Stimulated activated CD8-positive, alpha-beta memory T cell treated with anti-CD3 and anti-CD28 coated beads, Interleukin-4, amount 100 ng/mL, for 1 hour (primary cell): ENCODE measurements at regions not wholly inside any gene's neighbourhood (a gene's known extent, or its start where the extent isn't known, plus 50 kb on each side); places are given as distances from the start of the nearest gene placed in this dataset.
"Not testable (repeated sequence)": the region's sequence is repeated elsewhere in the genome, so short reads cannot be mapped to it uniquely, and the experiment has no call there.

Experiments
- DNase-seq, 2 donors: peaks; one replicate each; pipeline ENCODE4 v3.0.0-alpha.2; 2020; ENCODE audit warnings: low read depth in 2 of 2, low spot score in 1 of 2

DNA sequence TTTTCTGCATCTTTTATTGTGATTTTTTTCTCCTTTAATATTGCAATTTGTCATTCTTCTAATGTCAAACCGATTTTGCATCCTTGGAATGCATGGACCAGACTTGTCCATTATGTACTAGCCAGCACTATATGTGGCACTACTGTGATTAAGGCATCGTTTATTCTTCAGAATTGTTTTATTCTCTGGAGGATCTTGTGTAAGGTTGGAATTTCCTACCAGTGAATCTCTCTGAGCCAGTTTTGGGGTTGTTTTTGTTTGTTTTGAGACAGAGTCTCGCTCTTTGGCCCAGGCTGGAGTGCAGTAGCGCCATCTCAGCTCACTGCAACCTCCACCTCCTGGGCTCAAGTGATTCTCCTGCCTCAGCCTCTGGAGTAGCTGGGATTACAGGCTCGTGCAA lies 58.5 kb downstream of the IGLL5 start:
- DNase-seq, result no peak

DNA sequence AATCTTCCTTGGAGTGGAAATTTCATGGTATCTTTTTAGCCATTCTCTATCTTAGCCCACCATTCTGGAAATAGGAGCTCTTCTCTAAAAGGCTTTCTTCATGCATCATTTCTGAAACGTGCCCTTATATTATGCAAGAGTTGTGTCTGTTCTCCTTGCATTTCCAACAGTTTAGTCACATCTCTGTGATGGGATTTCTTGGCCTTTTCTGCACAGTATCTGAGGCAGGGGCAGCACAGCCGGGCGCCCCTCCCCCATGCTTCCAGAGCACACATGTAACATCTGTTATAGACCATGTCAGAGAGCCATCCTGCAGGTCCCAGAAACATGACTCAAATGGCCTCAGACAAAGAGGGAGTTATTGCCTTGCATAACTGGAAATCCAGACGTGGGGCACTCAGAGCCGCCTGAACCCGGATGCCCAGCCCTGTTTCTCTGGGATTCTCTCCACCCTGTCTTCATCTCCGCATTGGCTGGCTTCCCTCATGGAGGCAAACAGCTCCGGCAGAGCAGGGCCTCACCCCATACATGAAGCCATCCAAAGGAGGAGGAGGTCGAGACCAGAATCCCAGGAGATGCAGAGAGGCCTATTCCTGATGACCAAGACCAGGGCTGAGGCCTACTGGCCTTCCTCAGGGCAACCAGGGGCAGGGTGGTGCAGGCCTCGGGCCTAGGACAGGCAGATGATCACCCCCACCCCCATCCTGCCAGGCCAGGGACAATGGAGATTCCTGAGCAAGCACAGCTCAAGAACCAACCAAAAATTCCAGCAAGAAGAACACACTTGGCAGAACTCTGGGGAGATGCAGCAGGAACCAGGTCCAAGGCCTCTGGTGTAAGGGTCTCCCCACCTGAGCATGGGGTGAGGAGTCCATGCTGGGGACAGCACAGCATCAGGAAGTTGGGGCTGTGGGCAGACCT lies 61.3 kb downstream of the IGLL5 start:
- no peak for DNase-seq

DNA sequence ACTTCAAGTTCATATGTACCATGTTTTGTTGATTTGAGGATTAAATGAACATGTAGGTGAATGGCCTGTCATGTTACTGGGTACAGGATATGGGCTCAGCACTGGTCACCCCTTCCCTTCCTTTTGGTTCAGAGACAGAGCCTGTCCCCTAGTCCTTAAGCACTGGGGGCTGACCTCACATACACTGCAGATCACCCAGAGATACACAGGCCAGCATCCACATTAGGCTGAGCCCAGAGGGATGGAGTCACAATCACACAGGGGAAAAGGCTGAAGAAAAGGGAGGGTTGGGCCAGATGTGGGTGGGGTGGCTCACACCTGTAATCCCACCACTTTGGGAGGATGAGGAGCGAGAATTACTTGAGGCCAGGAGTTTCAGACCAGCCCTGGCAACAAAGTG lies 62.3 kb downstream of the IGLL5 start:
- DNase-seq, result no peak

DNA sequence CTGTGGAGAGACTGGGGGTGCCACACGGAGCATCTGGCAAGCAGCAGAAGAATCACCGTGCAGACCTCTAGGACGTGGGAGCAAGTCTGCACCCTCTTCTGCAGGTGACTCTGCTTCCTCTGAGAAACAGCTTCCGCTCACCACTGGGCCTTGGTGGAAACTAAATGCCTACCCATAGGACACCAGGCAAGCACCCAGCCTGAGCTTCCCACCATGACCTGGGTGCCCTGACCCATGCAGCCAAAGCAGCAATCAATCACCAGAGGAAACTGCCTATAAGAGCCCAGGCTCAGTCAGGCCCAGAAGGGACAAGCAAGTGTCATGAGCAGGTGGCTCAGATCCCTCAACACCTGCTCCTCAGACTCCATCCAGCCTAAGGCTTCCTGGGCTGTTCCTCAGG lies 63.4 kb downstream of the IGLL5 start:
- no peak for DNase-seq

DNA sequence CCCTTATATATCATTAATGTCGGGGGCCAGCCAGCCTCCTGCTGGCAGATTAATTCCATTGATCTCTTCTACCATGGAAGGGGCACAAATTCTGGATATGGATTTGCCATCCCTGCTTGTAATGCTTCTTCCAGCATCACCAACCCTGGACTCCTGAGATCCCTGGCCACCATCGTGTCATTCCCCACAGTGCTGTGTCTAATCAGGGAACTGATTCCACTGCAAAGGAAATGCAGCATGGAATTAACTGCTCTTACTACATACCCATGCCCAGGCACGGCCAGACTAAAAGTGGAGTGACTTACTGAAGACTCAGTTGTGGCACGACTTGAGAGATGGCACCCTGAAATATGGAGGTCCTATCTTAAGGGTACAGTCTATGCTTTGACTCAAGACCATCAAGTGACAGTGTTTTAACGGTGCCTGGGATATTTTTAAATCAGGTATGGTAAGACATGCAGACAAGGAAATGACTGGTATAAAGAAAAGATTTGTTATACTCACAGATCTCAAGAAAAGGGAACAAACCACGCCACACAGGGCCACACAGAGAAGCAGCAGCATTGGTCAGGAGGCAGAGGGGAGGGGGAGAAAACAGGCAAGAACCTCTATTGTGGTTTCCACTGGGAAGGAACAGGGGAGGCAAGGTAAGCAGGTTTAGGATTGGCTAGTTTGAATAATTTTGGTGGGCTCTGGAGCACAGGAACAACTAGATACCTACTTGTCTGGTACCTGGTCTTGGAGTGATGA lies 65.1 kb downstream of the IGLL5 start:
- no peak for DNase-seq

DNA sequence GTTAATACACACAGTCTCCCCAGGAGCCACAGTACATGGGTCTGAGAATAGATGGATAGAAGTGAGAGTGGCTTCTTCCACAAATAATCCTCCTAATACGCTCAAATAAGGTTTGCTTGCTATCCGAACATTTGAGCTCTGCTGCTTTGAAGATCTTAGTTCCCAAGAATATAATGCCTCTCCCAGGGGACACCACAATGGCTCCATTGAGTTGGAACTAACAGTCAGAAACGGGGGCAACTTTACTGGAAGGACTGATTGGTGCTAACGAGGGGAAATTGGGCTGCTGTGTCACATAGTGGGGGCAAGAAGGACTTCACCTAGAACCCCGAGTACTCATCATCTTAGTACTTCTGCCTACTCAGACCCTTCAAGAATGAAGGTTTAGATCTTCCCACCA lies 66.2 kb downstream of the IGLL5 start:
- DNase-seq, result no peak

DNA sequence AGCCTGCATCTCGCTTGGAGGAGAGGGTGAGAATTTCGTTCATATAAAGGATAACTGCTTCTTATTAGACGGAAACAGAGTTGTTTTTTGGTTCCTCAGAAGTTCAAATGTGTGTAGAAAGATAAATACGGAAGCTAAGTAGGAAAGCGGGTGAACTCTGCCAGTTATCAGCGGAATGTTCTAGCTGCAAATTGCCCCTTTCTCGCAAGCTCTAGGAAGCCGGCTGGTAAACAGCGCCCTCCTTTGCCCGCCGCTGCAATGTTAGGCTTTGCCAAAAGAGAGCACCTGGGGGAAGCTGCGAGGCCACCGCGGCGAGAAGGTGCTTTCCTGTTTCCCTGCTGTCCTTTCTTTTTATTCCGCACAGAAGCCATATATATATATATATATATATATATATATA lies 67.0 kb downstream of the IGLL5 start:
- no peak for DNase-seq

DNA sequence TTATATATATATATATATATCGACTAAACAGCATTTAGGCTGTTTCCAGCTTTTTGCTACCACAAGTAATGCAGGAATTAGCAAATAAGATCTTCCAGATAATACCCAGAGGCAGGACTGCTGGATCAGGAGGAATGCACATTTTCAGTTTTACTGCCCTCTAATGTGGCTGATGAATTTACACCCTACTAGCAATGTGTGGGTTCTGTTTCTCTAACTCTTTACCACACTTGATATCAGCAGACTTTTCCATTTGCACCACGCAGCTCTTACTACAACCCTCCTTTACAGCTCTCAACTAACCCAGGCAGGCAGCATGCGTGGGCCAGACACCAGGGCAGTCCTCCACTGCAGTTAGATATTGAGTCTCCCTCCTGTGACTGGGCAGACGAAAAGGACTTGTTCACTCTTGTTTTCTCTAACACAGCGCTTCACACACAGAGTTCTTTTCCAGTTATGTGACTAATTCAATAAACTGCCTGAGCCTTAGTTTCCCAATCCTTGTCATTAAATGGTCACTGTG lies 67.7 kb downstream of the IGLL5 start:
- DNase-seq, result no peak

DNA sequence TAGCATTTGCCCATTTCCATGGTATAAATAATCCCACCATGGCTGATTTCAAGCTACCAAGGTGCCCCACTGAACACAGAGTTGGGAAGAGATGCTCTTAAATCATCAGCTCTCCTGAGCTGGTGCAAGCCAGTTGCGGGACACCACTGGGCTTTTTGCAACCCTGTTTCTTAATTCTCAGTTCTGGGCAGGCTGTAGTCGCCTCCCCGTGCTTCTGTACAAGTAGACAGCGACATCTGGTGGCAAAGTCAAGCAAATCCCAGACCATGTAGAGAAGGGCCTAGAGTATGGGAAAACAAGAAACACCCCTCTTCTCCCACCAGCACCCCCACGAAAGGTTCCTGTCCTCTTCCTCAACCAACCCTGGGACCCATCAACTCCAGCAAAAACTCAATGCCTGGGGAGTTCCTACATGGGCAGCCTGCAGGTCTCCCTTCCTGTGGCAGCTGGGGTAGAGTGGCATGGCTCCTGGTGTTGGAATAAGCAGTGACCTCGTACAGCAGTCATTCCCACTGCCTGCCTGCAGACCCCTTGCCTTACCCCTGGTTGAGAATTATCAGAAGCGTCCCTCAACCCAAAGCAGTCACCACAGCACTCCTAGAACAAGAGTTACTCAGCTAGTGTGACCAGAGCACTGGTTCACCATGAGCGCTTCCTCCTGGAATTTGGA lies 68.4 kb downstream of the IGLL5 start:
- peak in 1 of 2 donors; percentile 52 for DNase-seq

DNA sequence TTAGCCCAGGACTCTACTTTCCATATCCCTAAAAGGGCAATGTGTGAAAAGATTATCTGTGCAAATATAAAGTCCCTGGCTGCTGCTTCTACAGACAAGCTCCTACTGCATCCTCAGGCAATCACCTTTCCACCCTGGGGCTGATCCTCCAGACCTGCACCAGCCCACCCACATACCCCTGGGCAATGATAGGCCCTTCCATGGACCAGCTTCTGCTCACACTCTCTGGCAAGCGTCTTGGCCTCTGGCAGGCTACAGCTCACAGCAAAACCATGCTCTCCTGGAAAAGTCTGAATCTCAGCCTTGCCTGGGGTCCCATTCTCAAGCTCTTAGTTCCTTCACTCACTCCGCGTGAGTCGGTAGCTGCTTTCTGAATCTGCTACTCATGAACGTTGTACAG lies 69.5 kb downstream of the IGLL5 start:
- no peak for DNase-seq

DNA sequence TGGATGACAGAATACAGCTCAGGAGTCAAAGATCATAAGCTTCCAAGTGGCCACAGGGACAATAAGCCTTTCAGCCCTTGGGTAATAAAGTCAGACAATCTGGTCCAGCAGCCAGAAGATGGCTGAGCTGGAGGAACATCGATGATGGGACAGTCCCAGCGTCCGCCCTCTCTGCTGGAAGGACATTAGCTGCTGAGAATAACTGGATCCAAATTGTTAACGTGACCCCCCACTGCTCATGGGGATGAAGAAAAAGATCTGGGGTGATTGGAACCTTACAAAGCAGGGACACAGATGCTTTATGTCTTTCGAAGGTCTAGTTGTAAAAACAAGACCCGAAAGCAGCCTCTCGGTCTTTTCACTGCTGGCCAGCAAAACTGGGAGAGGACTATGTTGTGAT lies 71.0 kb downstream of the IGLL5 start:
- no peak for DNase-seq

DNA sequence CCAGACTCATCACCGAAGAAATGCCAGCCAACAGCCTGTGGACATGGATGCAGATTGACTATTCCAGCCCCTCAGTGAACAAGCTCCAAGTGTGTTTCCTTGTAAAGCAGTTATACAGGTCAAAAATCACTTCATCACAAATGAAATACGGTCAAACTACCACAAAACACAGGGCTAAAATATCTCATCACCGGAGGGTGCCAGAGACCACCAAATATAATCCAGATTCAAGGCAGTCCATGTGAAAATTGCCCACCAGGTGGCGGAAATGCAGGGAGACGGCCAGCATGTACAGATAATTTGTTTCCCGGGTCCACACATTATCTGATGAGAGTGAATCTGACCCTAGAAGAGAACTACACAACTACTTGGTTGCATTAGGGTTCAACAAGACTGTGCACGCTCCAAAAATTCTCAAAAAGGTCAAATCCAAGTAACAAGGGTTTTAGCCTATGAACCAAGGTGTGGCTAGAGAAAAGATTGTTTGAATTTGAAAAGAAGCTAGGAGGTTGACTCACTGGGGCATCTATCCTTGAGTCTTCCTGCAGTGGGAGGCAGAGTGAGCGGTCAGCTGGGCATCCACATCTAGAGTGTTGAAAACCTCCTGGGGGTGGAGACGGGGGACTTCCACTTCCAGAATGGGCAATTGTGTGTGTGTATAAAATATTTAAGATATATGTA lies 71.7 kb downstream of the IGLL5 start:
- DNase-seq, result peak; percentile 50 to 52

DNA sequence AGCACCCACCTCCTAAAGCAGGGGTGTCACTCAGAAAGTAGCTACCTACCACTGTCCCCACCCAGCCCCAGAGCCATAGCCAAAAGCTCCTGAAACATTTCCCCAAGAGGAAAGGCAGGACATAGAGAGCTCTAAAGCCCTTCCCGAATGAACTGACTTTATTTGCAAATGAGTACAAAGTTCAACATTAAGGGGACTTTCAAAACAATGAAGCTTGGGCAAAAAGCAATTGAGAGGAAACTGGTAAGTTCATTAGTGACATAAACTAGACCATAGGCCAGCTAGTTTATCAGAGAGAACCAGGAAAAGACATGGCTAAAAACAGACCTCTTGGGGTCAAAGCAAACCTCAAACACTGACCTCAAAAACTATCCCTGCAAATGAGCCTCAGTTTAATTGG lies 72.7 kb downstream of the IGLL5 start:
- no peak for DNase-seq

DNA sequence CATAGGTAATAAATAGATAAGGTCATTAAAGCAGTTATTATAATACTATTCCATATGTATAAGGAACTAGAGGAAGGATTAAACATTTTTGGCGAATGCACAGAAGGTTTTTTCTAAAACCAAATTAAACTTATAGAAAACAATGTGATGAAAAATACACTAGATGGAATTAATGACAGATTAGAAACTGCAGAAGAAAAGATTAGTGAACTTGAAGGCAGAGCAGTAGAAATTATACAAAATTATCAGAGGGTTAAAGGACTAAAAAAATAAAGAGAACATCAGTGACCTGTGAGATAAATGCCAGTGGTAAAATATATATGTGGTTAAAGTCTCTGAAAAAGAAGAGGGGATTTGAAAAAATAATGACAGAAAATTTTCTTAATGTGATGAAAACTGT lies 74.0 kb downstream of the IGLL5 start:
- DNase-seq, result no peak

DNA sequence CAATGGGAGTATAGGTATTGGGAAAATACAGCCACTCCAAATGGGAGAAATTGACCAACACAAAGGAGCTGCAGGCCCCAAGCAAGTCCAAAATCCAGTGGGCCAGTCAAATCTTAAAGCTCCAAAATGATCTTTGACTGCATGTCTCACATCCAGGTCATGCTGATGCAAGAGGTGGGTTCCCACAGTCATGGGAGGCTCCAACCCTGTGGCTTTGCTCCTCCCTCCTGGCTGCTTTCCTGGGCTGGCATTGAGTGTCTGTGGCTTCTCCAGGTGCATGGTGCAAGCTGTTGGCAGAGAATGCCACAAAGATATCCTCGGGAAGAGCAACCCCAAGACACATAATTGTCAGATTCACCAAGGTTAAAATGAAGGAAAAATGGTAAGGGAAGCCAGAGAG lies 80.8 kb downstream of the IGLL5 start:
- no peak for DNase-seq

DNA sequence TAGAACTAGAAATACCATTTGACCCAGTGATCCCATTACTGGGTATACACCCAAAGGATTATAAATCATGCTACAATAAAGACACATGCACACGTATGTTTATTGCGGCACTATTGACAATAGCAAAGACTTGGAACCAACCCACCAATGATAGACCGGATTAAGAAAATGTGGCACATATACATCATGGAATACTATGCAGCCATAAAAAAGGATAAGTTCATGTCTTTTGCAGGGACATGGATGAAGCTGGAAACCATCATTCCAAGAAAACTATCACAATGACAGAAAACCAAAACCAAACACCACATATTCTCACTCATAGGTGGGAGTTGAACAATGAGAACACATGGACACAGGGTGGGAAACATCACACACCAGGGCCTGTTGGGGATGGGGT lies 85.0 kb downstream of the IGLL5 start:
- not testable (repeated sequence) for DNase-seq

DNA sequence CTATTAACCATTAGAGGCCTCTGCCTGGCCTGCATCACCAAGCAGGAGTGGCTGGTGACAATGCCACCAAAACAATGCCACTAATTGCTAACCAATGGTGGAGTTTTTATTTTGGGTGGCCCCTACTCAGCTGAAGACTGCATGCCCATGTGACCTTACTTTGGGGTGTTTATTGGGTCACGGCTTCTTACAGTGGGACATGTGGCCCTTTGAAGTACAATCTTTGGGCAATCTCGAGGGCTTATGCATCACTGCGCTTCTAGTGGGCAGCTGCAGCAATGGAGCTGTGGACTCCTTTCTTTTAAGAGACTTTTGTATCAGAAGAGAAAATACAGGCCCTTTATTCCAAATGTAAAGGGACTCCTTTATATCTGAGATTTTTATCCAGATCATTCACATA lies 85.7 kb downstream of the IGLL5 start:
- DNase-seq, result no peak

DNA sequence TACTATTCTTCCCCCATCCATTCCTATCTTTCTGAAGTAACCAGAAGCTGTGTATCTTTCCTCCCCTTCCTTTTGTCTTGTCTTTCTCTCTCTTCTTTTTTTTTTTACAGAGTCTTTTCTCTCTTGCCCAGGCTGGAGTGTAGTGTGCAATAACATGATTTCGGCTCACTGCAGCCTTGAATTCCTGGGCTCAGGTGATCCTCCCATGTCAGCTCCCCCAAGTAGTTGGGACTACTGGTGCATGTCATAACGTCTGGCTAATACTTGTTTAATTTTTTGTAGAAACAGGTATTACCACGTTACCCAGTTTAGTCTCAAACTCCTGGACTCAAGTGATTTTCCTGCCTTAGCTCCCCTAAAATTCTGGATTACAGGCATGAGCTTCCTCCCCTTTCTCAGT lies 86.5 kb downstream of the IGLL5 start:
- DNase-seq, result no peak

DNA sequence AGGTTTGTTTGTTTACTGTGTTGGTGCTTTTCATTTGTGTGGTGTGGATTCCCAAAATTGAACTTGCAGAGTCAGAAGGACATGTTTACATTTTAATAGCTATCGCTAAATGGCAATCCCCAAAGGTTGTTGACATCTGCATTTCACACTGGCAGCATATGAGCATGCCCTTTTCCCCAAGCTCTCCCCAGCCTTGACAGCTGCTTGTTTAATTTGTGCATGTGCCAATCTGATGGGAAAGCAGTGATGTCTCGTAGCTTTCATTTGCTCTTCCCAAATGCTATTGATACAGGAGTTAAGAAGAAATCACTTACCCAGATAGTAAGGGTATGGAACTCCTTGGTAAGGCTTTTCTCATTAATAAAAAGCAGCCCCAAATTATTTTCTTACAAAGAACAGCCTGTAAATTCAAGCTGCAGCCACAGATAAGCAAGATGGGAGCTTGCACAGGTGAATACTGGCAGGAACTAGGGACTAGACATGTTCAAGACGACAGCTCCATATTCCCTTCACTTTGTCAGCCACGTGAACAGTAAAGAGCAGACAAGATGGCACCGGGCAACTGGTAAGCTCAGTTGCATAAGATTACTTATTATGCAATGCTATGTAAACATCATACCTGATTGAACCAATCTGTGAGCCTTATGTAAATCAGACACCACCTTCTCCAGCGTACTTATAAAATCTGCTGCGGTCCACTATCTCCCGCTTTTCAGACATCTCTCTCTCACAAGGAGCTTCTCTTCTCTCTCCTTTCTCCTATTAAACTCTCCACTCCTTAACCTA lies 87.4 kb downstream of the IGLL5 start:
- no peak for DNase-seq
